ENCODE measurements at regions not wholly inside any gene's neighbourhood (a gene's known extent, or its start where the extent isn't known, plus 50 kb on each side); places are given as distances from the start of the nearest gene placed in this dataset.
"Not testable (repeated sequence)": the region's sequence is repeated elsewhere in the genome, so short reads cannot be mapped to it uniquely, and the experiment has no call there.

DNA sequence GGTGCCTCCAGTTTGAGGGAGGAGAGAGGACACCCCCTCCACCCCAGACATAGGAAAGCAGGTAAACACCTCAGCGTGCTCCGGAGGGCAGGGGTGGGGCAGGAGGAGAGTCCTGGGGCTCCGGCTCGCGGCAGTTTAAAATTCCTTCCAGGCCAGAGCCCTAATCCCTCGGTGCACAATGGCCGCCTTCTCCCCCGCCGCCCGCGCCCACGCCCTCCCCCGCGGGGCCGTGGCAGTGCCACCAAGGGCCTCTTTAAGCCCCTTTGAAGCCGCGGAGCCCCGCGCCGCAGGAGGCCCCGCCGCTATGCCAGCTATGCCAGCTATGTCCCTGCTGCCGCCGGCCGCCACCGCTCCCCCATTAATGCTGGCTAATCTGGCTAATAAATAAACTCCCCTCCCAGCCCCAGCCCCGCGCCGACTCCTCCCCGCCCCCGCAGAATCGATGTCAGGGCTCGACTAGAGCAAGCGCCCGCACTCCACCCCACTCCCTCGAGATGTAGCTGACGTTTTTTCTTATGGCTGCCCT is 125.1 kb downstream of the MRPL14 start:
- TF ChIP-seq, protein P1, sequence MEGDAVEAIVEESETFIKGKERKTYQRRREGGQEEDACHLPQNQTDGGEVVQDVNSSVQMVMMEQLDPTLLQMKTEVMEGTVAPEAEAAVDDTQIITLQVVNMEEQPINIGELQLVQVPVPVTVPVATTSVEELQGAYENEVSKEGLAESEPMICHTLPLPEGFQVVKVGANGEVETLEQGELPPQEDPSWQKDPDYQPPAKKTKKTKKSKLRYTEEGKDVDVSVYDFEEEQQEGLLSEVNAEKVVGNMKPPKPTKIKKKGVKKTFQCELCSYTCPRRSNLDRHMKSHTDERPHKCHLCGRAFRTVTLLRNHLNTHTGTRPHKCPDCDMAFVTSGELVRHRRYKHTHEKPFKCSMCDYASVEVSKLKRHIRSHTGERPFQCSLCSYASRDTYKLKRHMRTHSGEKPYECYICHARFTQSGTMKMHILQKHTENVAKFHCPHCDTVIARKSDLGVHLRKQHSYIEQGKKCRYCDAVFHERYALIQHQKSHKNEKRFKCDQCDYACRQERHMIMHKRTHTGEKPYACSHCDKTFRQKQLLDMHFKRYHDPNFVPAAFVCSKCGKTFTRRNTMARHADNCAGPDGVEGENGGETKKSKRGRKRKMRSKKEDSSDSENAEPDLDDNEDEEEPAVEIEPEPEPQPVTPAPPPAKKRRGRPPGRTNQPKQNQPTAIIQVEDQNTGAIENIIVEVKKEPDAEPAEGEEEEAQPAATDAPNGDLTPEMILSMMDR (IDR thresholded peaks at IDR 0.05; ENCODE audit: low read length, missing control alignments): no peak
- peak overlapping the region; percentile 31 for H3K4me3 ChIP-seq (replicated peaks; ENCODE audit: low read depth, low read length)

DNA sequence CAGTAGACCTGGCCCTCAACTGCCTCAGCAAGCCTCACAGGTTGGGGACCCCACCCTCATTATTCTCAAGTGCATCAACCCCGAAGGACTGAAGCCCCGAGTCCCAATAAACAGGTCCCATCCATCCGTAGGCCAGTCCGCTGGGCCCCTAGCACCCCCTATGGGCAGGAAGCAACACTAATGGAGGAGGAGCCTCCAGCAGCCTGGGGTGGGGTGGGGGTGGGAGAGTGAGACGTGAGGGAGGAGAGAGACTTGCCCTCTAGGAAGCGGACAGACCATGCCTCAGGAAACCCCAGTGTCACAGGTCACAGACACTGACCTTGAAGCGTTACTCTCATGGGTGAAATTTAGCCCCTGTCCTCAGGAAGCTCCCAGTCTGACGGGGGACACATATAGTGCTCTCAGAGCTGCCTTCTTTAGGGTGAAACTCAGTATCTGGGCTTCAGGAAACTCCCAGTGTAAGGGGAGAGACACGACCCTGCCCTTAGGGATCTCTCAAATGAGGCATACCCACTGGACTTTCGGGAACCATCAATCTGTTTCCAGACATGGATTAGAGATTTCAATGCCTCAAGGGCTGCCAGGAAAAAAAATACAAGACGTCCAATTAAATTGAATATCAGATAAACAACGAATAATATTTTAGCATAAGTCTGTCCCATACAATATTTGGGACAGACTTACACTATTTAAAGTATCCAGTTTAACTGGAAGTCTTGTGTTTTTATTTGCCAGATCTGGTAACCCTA is 125.8 kb downstream of the MRPL14 start:
- TF ChIP-seq, protein P1 (IDR thresholded peaks at IDR 0.05; ENCODE audit: low read length, missing control alignments): peak; percentile 39
- no peak overlapping the region for H3K4me3 ChIP-seq (replicated peaks; ENCODE audit: low read depth, low read length)
- DNase-seq (ENCODE audit: low read depth): no peak

More for the DNA sequence above, 125.1 kb downstream of the MRPL14 start:
- no peak for DNase-seq (ENCODE audit: low read depth)

DNA sequence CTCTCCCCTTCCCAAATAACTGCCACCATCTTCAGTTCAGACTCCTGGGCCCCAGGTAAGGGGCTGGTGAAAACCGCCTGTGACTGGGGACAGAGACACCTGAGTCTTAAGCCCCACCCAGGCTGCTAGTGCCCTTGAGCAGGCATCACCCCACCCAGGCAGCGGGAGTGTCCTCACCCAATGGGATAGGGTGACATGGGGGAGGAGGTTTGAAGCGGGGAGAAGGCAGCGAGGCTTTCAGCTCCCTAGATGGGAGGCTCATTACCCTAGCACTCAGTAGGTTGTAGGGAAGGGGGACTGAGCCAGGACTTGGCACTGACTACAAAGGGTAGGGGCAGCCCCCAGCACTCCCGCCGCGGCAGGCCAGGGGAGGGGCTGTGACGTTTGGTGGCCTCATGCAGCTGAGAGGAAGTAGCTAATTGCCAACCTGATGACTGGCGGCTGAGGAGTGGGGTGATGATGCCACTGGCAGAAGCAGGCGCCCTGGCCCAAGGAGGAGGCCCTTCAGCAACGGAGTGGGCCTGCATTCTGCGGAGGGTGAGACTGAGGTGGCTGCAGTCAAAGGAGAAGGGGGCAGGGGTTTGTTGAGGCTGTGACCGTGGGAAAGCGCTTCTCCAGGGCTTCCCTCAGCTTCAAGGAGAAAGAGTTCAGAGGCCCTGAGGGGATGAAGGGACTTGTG is 126.9 kb downstream of the MRPL14 start:
- no peak overlapping the region for H3K4me3 ChIP-seq (replicated peaks; ENCODE audit: low read depth, low read length)
- DNase-seq (ENCODE audit: low read depth): no peak
- TF ChIP-seq, protein P1 (IDR thresholded peaks at IDR 0.05; ENCODE audit: low read length, missing control alignments): no peak

DNA sequence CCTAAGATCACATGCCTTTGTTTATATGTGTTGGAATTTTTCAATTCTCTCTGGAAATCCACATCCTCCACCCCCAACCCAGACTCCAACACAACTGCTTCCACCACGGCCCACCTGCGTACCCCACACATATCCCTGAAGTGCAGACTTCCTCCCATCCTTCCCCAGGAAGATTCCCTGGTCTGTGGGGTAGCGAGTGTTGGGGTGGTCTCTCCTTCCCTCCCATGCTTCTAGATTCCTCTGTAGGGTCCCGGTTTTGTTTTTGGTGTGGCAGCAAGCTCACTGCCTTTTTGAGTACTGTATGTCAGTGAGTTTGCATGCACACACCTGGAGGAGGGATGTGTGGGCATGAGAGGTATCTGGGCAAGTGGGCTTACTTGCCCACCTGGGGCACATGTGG is 127.6 kb downstream of the MRPL14 start:
- no peak for DNase-seq (ENCODE audit: low read depth)
- TF ChIP-seq, protein P1 (IDR thresholded peaks at IDR 0.05; ENCODE audit: low read length, missing control alignments): no peak
- no peak overlapping the region for H3K4me3 ChIP-seq (replicated peaks; ENCODE audit: low read depth, low read length)

DNA sequence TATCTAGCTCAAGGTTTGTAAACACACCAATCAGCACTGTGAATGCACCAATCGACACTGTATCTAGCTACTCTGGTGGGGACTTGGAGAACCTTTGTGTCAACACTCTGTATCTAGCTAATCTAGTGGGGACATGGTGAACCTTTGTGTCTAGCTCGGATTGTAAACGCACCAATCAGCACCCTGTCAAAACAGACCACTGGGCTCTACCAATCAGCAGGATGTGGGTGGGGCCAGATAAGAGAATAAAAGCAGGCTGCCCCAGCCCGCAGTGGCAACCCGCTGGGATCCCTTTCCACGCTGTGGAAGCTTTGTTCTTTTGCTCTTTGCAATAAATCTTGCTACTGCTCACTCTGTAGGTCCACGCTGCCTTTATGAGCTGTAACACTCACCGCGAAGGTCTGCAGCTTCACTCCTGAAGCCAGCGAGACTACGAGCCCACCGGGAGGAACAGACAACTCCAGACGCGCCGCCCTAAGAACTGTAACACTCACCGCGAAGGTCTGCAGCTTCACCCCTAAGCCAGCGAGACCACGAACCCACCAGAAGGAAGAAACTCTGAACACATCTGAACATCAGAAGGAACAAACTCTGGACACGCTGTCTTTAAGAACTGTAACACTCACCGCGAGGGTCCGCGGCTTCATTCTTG is 128.5 kb downstream of the MRPL14 start:
- not testable (repeated sequence) for DNase-seq (ENCODE audit: low read depth)

DNA sequence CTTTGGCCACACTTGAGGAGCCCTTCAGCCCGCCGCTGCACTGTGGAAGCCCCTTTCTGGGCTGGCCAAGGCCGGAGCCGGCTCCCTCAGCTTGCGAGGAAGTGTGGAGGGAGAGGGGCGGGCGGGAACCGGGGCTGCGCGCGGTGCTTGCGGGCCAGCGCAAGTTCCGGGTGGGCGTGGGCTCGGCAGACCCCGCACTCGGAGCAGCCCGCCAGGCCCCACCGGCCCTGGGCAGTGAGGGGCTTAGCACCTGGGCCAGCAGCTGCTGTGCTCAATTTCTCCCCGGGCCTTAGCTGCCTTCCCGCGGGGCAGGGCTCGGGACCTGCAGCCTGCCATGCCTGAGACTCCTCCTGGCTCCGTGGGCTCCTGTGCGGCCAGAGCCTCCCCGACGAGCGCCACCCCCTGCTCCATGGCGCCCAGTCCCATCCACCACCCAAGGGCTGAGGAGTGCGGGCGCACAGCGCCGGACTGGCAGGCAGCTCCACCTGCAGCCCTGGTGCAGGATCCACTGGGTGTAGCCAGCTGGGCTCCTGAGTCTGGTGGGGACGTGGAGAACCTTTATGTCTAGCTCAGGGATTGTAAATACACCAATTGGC is 129.2 kb downstream of the MRPL14 start:
- DNase-seq (ENCODE audit: low read depth); H3K4me3 ChIP-seq (replicated peaks; ENCODE audit: low read depth, low read length): not testable (repeated sequence)

More for the DNA sequence above, 128.5 kb downstream of the MRPL14 start:
- not testable (repeated sequence) for H3K4me3 ChIP-seq (replicated peaks; ENCODE audit: low read depth, low read length)

DNA sequence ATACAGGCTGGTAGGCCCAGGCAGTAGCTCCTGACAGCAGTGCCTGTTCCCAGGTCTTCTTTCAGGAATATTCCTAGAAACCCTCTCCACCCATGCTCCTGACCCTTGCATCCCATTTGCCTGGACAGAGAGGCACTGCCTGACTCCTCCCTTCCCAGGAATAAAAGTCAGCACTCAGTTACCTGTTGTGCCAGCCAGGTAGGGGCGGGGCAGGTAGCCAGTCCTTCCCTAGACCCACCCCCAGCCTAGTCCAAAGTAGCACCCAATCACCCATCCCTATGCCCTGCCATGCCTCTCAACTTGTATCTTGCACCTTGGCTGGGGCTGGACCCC is 129.9 kb downstream of the MRPL14 start:
- DNase-seq (ENCODE audit: low read depth): no peak
- no peak overlapping the region for H3K4me3 ChIP-seq (replicated peaks; ENCODE audit: low read depth, low read length)
- TF ChIP-seq, protein P1 (IDR thresholded peaks at IDR 0.05; ENCODE audit: low read length, missing control alignments): no peak

Data from fibroblast of pulmonary artery (primary cell).